Coronary artery (tissue), 2 donors: ENCODE measurements at regions not wholly inside any gene's neighbourhood (a gene's known extent, or its start where the extent isn't known, plus 50 kb on each side); places are given as distances from the start of the nearest gene placed in this dataset.

ENCODE experiments used
- DNase-seq: peaks from one replicate; pipeline ENCODE4 v3.0.0-alpha.2; 2017; ENCODE audit warnings: low spot score
- H3K27ac ChIP-seq, 2 donors: fragments of 200-600 bp; sonication (generic); one replicate each; pipeline ENCODE4 v1.5.1; 2016 to 2019
- H3K4me3 ChIP-seq: fragments of 200-600 bp; sonication (generic); 2 replicates; pipeline ENCODE4 v1.5.1; 2016; ENCODE audit warnings: mild to moderate bottlenecking, moderate library complexity
- TF ChIP-seq, protein P1 (sequence below): fragments of 200-600 bp; sonication (generic); IDR thresholded peaks from one replicate; pipeline ENCODE4 v1.5.1; 2019; ENCODE audit warnings: antibody characterized with exemption

DNA sequence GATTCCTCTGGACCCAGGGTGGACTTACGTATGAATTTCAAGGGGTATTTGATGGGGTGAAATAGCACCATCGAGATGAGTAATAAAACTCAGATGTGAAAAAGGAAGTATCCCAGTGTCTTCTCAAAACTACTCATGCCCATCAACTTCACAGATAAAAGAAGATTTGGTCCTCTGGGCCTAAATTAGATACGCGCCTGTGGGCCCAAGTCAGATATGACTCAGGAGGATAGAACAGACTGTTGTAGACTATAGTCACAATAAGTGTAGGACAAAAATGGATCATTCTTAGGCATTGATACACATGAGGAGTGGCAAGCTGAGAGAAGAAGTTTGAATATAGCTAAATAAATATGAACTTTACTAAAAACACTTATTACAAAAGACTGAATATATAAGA, 2438.8 kb downstream of the PCDH9 start:
- no peak overlapping the region for H3K4me3 ChIP-seq
- no peak for DNase-seq
- TF ChIP-seq, protein P1, sequence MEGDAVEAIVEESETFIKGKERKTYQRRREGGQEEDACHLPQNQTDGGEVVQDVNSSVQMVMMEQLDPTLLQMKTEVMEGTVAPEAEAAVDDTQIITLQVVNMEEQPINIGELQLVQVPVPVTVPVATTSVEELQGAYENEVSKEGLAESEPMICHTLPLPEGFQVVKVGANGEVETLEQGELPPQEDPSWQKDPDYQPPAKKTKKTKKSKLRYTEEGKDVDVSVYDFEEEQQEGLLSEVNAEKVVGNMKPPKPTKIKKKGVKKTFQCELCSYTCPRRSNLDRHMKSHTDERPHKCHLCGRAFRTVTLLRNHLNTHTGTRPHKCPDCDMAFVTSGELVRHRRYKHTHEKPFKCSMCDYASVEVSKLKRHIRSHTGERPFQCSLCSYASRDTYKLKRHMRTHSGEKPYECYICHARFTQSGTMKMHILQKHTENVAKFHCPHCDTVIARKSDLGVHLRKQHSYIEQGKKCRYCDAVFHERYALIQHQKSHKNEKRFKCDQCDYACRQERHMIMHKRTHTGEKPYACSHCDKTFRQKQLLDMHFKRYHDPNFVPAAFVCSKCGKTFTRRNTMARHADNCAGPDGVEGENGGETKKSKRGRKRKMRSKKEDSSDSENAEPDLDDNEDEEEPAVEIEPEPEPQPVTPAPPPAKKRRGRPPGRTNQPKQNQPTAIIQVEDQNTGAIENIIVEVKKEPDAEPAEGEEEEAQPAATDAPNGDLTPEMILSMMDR, result no peak
- no peak overlapping the region for H3K27ac ChIP-seq

DNA sequence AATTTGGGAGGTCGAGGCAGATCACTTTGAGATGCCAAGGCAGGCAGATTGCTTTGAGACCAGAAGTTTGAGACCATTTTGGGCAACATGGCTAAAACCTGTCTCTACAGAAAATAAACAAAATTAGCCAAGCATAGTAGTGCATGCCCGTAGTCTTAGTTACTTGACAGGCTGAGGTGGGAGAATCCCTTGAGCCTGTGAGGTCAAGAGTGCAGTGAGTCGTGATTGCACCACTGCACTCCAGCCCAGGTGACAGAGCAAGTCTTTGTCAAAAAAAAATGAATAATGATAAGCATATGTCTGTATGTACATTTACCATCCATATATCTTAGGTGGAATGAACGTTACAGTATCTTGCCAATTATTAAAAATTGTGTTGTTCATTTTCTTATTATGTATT, 2447.7 kb downstream of the PCDH9 start:
- TF ChIP-seq, protein P1, result no peak

DNA sequence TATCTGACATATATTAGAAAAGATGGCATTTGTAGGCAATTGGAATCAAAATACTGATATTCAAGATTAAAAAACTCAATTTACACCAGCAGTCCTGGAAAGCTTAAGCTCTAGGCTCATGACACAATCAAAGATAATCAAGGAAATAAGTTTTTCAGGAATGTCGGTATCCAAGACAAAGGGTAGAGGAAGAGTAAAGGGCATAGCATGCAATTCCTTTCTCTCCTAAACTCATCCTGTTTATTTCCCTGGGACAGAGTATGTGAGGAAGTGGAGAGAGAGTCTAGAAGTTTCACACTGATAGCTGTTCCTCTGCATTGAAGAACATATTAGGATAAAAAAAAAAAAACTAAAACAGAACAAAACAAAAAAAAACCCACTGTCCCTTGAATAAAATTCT, 2452.1 kb downstream of the PCDH9 start:
- DNase-seq, result no peak
- no peak overlapping the region for H3K27ac ChIP-seq
- H3K4me3 ChIP-seq, result no peak overlapping the region
- TF ChIP-seq, protein P1, result no peak

More for the DNA sequence above, 2447.7 kb downstream of the PCDH9 start:
- Histone ChIP-seq H3K4me3 (no peak overlapping the region), H3K27ac (no peak overlapping the region)
- DNase-seq, result no peak

DNA sequence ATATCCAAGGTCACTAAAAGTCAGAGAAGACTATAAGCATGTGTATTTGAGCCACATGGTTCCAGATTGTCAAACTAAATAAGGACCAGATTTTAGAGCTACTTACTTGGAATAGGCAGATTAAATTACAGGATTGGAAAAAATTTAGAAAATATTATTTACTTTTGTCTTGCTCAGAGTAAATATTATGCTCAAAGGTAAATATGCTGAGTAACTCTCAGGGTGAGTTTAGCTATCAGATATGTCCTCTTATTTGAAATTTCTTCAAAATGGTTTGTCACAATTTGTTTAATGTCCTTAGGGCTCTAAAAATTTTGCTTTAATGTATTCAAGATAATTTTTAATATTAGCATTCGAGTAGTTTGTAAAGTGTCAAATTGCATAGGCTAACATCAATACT, 2455.2 kb downstream of the PCDH9 start:
- Histone ChIP-seq H3K4me3 (no peak overlapping the region), H3K27ac (no peak overlapping the region)
- TF ChIP-seq, protein P1, result no peak
- DNase-seq, result no peak

DNA sequence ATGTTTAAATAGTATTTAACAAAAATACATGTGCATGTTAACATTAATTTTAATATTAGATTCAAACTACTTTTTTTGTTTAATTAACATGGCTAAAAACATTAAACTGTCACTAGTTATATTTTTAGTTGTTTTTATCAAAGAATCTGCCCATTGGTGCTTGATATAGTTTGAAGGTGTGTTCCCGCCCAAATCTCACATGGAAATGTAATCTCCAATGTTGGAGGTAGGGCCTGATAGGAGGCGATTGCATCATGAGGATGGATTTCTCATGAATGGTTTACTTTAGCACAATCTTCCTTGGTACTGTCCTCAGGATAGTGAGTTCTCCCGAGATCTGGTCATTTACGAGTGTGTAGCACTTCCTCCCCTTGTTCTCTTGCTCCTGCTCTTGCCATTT, 2459.4 kb downstream of the PCDH9 start:
- no peak for DNase-seq
- H3K4me3 ChIP-seq, result no peak overlapping the region
- TF ChIP-seq, protein P1, result no peak
- H3K27ac ChIP-seq, result no peak overlapping the region

DNA sequence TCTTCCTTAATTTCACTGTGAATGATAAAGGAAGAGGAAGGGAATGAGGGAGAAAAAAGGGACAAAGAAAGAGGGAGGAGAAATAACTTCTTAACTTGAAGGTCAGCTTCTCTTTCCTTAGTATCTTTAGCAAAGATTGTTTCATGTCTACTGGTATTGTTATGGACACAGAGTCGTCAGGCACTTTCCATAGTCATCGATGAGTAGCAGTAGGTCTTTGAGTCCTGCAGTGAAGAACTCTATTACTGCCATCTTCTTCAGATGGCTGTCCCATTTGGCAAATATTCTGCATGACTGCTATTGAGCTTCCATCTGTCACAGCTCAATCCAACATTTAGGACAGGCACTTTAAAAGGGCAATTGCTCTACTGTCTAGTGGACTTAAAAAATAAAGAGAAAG, 2463.1 kb downstream of the PCDH9 start:
- TF ChIP-seq, protein P1, result no peak
- no peak for DNase-seq
- no peak overlapping the region for H3K4me3 ChIP-seq

DNA sequence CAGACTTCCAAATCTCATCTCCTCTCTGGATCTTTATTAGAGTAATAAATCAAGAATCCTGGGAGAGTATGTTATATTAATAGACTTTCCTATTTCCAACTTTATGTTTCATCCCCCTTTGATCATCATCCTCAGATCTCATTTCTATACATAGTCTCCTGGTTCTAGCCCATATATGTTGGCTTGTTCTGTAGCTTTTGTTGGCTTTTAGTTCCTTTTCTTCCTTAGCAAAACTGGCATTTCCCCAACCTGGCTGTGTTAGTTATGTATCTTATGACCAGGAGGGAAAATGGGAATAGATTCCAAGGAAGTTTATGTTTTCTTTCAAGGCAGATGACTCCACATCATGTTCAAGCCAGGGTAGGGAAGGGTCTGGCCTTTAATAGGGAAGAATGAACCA, 2464.5 kb downstream of the PCDH9 start:
- TF ChIP-seq, protein P1, result no peak
- DNase-seq, result no peak
- H3K4me3 ChIP-seq, result no peak overlapping the region
- no peak overlapping the region for H3K27ac ChIP-seq

More for the DNA sequence above, 2463.1 kb downstream of the PCDH9 start:
- no peak overlapping the region for H3K27ac ChIP-seq
